ENCODE measurements at regions not wholly inside any gene's neighbourhood (a gene's known extent, or its start where the extent isn't known, plus 50 kb on each side); places are given as distances from the start of the nearest gene placed in this dataset.

DNA sequence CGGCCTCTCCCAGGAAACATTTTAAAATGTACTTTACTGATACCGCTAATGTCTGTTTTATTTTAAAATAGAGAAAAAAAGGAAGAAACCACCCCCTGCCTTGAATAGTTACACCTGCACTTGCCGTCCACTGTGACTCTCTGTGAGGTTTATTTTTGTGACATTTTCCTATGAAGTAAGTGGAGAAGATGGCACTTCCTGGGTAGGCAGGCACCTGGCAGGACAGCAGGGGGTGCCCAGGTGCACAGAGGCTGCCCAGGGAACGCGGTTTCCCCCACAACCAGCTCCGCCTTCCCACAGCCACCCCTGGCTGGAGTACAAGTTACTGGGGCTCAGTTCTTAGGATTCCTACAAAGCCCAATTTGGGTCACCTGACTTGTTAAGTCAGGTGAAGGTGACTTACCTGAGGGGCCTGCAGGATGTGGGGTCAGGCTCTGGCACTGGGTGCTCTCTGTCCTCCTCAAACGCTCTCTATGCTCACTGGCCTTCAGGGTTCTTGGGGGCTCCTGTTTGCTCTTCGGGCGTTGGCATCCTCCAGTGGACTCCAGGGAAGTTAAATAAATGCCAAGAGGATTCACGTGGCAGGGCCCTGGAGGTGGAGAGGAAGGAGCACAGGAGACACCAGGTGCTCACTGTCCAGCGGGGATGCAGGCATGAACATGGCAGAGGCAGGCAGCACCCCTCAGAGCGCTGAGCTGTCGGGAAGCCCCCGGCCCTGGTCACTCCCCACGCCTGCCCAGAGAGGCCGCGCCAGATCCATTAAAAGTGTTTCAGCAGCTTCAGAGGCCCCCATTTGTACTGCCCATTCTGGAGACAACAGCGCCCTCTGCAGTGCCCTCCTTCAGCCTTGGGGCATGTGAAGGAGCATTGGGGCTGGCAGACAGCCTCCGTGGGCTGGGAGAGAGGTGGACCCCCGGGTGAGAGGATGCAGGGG, 1021.2 kb downstream of the TBC1D22A start:
- H3K79me1 ChIP-seq (ENCODE audit: low read depth in 1 of 2, low read length in 2 of 2) = no peaks in the 10 kb centered on the region
- no peak overlapping the region for H4K8ac ChIP-seq (ENCODE audit: low read depth in 2 of 2, low read length in 2 of 2)
- ATAC-seq (ENCODE audit: low read depth) = no peak
- no peak overlapping the region for H3K4me2 ChIP-seq (ENCODE audit: low read depth, low read length)
- no peak overlapping the region for H3K14ac ChIP-seq (replicated peaks; ENCODE audit: low read depth, low read length)
- H3K56ac ChIP-seq (ENCODE audit: extremely low read depth, insufficient read depth, low read length) = no peak overlapping the region
- no peak overlapping the region for H3K4ac ChIP-seq (ENCODE audit: low read depth, low read length)
- no TSS peak for BruUV-seq (replicated peaks)
- no peak overlapping the region for H2AK9ac ChIP-seq (replicated peaks; ENCODE audit: low read depth, low read length, poor library complexity)
- peaks cover 58% of the 10 kb centered on the region for H3K9me3 ChIP-seq (ENCODE audit: control insufficient read depth, insufficient read depth, low read length)
- H4K91ac ChIP-seq (ENCODE audit: insufficient read depth, low read depth, low read length) = no peak overlapping the region
- H3K23ac ChIP-seq (ENCODE audit: low read depth, low read length) = no peak overlapping the region
- intact Hi-C loops (cut with micrococcal nuclease) = no loop called here
- no peak overlapping the region for H2BK120ac ChIP-seq (ENCODE audit: low read depth, low read length)
- no peaks in the 10 kb centered on the region for H3K4me1 ChIP-seq (ENCODE audit: control insufficient read depth, insufficient read depth, low read length)
- no peak overlapping the region for H2BK5ac ChIP-seq (ENCODE audit: low read depth, low read length, poor library complexity, severe bottlenecking)
- H3K27ac ChIP-seq (ENCODE audit: insufficient read depth, low read length) = no peak overlapping the region
- H3K9ac ChIP-seq (ENCODE audit: low read depth, low read length) = no peak overlapping the region
- H3K27me3 ChIP-seq (ENCODE audit: control insufficient read depth, insufficient read depth, low read length) = no peaks in the 10 kb centered on the region
- no peaks in the 10 kb centered on the region for H4K20me1 ChIP-seq (ENCODE audit: insufficient read depth, low read length)
- in situ Hi-C loops (cut with MboI; ENCODE audit: low sequenced_read_pairs) = no loop called here
- H2AFZ ChIP-seq (replicated peaks; ENCODE audit: low read length, poor library complexity) = no peak overlapping the region
- whole genome bisulfite sequencing, 2 experiments (ENCODE audit: extremely low coverage in 2 of 2, insufficient read length in 1 of 2) = 46% methylated on average over 5 of the region's 20 CpGs; no CpG with 5 or more reads in 1 of the 2 experiments
- H2BK20ac ChIP-seq (ENCODE audit: low read depth, low read length) = no peak overlapping the region
- no peaks in the 10 kb centered on the region for H3K36me3 ChIP-seq (ENCODE audit: control insufficient read depth, insufficient read depth, low read length)
- H3K4me3 ChIP-seq (ENCODE audit: insufficient read depth, low read depth, low read length) = no peak overlapping the region
- dilution Hi-C loops (cut with HindIII; ENCODE audit: low sequenced_read_pairs, unreplicated experiment) = no loop called here
- POLR2A ChIA-PET (ENCODE audit: unreplicated experiment) = no interaction called here
- no peak overlapping the region for H2AK5ac ChIP-seq (ENCODE audit: low read depth, low read length)
- no peak overlapping the region for H3K18ac ChIP-seq (ENCODE audit: low read depth, low read length)
- H4K5ac ChIP-seq (ENCODE audit: low read depth, low read length) = no peak overlapping the region
- H3K9me1 ChIP-seq (ENCODE audit: insufficient read depth, low read length) = no peaks in the 10 kb centered on the region
- TF ChIP-seq MXI1 (IDR thresholded peaks at IDR 0.05; ENCODE audit: borderline replicate concordance, low read depth, low read length) = no peak
- TF ChIP-seq MAZ (IDR thresholded peaks at IDR 0.05; ENCODE audit: borderline replicate concordance, low read depth, low read length) = no peak
- TF ChIP-seq, protein P1, sequence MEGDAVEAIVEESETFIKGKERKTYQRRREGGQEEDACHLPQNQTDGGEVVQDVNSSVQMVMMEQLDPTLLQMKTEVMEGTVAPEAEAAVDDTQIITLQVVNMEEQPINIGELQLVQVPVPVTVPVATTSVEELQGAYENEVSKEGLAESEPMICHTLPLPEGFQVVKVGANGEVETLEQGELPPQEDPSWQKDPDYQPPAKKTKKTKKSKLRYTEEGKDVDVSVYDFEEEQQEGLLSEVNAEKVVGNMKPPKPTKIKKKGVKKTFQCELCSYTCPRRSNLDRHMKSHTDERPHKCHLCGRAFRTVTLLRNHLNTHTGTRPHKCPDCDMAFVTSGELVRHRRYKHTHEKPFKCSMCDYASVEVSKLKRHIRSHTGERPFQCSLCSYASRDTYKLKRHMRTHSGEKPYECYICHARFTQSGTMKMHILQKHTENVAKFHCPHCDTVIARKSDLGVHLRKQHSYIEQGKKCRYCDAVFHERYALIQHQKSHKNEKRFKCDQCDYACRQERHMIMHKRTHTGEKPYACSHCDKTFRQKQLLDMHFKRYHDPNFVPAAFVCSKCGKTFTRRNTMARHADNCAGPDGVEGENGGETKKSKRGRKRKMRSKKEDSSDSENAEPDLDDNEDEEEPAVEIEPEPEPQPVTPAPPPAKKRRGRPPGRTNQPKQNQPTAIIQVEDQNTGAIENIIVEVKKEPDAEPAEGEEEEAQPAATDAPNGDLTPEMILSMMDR (conservative IDR thresholded peaks at IDR 0.05; ENCODE audit: low read depth, low read length) = no peak
- no peak for TF ChIP-seq RCOR1 (IDR thresholded peaks at IDR 0.05; ENCODE audit: insufficient replicate concordance, low read length)
- TF ChIP-seq NFE2L2 (IDR thresholded peaks at IDR 0.05; ENCODE audit: low read depth, low read length) = no peak
- no peak for TF ChIP-seq MAFK (IDR thresholded peaks at IDR 0.05; ENCODE audit: low read depth, low read length)
- no peak for TF ChIP-seq RAD21 (IDR thresholded peaks at IDR 0.05; ENCODE audit: low read length)
- TF ChIP-seq BHLHE40 (IDR thresholded peaks at IDR 0.05; ENCODE audit: low read depth, low read length) = no peak
- CTCF ChIA-PET = no interaction called here
- no peak overlapping the region for H2BK15ac ChIP-seq (ENCODE audit: low read depth, low read length)
- no peak for DNase-seq

Data from IMR-90 (cell line).